ENCODE measurements at regions not wholly inside any gene's neighbourhood (a gene's known extent, or its start where the extent isn't known, plus 50 kb on each side); places are given as distances from the start of the nearest gene placed in this dataset.

DNA sequence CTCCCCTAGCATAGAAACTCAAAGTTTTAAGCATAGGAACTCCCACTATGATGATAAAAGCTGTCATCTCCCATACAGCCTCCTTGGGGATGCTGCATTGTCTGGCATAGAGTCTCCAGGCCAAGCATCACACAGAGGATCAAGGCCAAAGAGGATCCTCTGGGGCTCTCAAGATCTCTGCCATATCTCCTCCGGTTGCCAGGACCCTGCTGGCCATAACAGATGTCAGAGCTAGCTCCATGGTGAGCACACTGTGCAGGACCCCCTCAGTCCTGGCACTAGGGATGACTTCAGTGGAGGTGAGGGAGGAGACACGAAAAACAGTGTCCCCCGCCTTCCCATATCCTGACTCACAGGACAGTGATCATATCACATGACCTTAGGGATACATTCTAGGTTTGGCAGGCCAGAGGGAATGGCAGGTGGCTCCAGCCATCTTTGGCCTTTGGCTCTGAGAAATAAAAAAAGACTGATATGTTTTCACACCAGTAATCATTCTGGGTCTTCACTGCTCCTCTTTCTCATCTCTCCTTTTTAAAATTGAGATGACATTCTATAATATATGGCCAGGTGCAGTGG lies 235.0 kb downstream of the MYCN start:
- H3K4me3 ChIP-seq (ENCODE audit: low read depth in 1 of 3, low read length in 3 of 3) = no peak overlapping the region
- H3K27ac ChIP-seq (ENCODE audit: low read depth in 1 of 2, low read length in 2 of 2) = no peak overlapping the region
- no peaks in the 10 kb centered on the region for H3K36me3 ChIP-seq (ENCODE audit: control insufficient read depth in 4 of 4, insufficient read depth in 3 of 4, low read depth in 1 of 4, low read length in 3 of 4)
- H3K27me3 ChIP-seq (ENCODE audit: control insufficient read depth in 4 of 4, insufficient read depth in 4 of 4, low read length in 3 of 4) = peaks cover 0 to 2% (median 0%) of the 10 kb centered on the region in 4 donors
- no peak overlapping the region for H3K9ac ChIP-seq (ENCODE audit: low read depth in 1 of 2, low read length in 2 of 2)
- WGBS = 89% methylated on average over 3 of the region's 3 CpGs
- DNase-seq (ENCODE audit: low spot score) = no peak
- no peaks in the 10 kb centered on the region for H3K9me3 ChIP-seq (ENCODE audit: control insufficient read depth in 4 of 4, low read length in 3 of 4)
- H3K4me1 ChIP-seq (ENCODE audit: control insufficient read depth in 4 of 4, insufficient read depth in 4 of 4, low read length in 3 of 4) = no peaks in the 10 kb centered on the region
- no peak for TF ChIP-seq GABPA (IDR thresholded peaks at IDR 0.05 in 1 of 2, conservative IDR thresholded peaks at IDR 0.05 in 1 of 2)
- TF ChIP-seq HNF4G (IDR thresholded peaks at IDR 0.05) = no peak
- TF ChIP-seq JUND (IDR thresholded peaks at IDR 0.05) = no peak
- TF ChIP-seq RXRA (IDR thresholded peaks at IDR 0.05) = no peak
- no peak for TF ChIP-seq MAX (IDR thresholded peaks at IDR 0.05)
- no peak for TF ChIP-seq FOXA1 (IDR thresholded peaks at IDR 0.05)
- TF ChIP-seq, protein P1, sequence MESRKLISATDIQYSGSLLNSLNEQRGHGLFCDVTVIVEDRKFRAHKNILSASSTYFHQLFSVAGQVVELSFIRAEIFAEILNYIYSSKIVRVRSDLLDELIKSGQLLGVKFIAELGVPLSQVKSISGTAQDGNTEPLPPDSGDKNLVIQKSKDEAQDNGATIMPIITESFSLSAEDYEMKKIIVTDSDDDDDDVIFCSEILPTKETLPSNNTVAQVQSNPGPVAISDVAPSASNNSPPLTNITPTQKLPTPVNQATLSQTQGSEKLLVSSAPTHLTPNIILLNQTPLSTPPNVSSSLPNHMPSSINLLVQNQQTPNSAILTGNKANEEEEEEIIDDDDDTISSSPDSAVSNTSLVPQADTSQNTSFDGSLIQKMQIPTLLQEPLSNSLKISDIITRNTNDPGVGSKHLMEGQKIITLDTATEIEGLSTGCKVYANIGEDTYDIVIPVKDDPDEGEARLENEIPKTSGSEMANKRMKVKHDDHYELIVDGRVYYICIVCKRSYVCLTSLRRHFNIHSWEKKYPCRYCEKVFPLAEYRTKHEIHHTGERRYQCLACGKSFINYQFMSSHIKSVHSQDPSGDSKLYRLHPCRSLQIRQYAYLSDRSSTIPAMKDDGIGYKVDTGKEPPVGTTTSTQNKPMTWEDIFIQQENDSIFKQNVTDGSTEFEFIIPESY (IDR thresholded peaks at IDR 0.05) = no peak
- no peak for TF ChIP-seq CTCF (IDR thresholded peaks at IDR 0.05; ENCODE audit: low read depth, low read length, missing input control)
- TF ChIP-seq HNF4A (conservative IDR thresholded peaks at IDR 0.05) = no peak
- TF ChIP-seq TAF1 (conservative IDR thresholded peaks at IDR 0.05) = no peak
- no peak for TF ChIP-seq FOXA2 (IDR thresholded peaks at IDR 0.05)
- no peak for TF ChIP-seq ATF3 (IDR thresholded peaks at IDR 0.05)
- TF ChIP-seq RAD21 (IDR thresholded peaks at IDR 0.05) = no peak
- no peak for TF ChIP-seq SP1 (IDR thresholded peaks at IDR 0.05)
- no peak for TF ChIP-seq EGR1 (IDR thresholded peaks at IDR 0.05; ENCODE audit: low read depth in 2 of 2)

GRCh38 chr2:16174693-16175045 lies 234.3 kb downstream of the MYCN start:
- WGBS = 92% methylated on average over 3 of the region's 3 CpGs

More at GRCh38 chr2:16174693-16175045, 234.3 kb downstream of the MYCN start:
- H3K4me1 ChIP-seq (ENCODE audit: control insufficient read depth in 4 of 4, insufficient read depth in 4 of 4, low read length in 3 of 4) = no peaks in the 10 kb centered on the region
- peaks cover 0 to 2% (median 0%) of the 10 kb centered on the region in 4 donors for H3K27me3 ChIP-seq (ENCODE audit: control insufficient read depth in 4 of 4, insufficient read depth in 4 of 4, low read length in 3 of 4)
- DNase-seq (ENCODE audit: low spot score) = no peak
- no peak overlapping the region for H3K27ac ChIP-seq (ENCODE audit: low read depth in 1 of 2, low read length in 2 of 2)
- no peaks in the 10 kb centered on the region for H3K36me3 ChIP-seq (ENCODE audit: control insufficient read depth in 4 of 4, insufficient read depth in 3 of 4, low read depth in 1 of 4, low read length in 3 of 4)
- no peak overlapping the region for H3K9ac ChIP-seq (ENCODE audit: low read depth in 1 of 2, low read length in 2 of 2)
- TF ChIP-seq NR2F2 (IDR thresholded peaks at IDR 0.05) (no peak), HNF4A (conservative IDR thresholded peaks at IDR 0.05) (no peak), RAD21 (IDR thresholded peaks at IDR 0.05) (no peak), JUND (IDR thresholded peaks at IDR 0.05) (no peak), TAF1 (conservative IDR thresholded peaks at IDR 0.05) (no peak), FOXA1 (IDR thresholded peaks at IDR 0.05) (no peak), RXRA (IDR thresholded peaks at IDR 0.05) (no peak), HNF4G (IDR thresholded peaks at IDR 0.05) (no peak)
- H3K9me3 ChIP-seq (ENCODE audit: control insufficient read depth in 4 of 4, low read length in 3 of 4) = no peaks in the 10 kb centered on the region
- H3K4me3 ChIP-seq (ENCODE audit: low read depth in 1 of 3, low read length in 3 of 3) = no peak overlapping the region
